B cell (primary cell): ENCODE measurements at regions not wholly inside any gene's neighbourhood (a gene's known extent, or its start where the extent isn't known, plus 50 kb on each side); places are given as distances from the start of the nearest gene placed in this dataset.

ENCODE experiments used
- ATAC-seq: fragments of 200-7000 bp; cut with Tn5 transposase; one replicate; pipeline ENCODE4 v1.10.0; 2021; ENCODE audit warnings: low read depth, mild to moderate bottlenecking, moderate number of reproducible peaks, moderate library complexity
- CTCF ChIA-PET: fragments of 350-600 bp; sonication (Branson Sonifier 250); formaldehyde crosslinking; loops from one replicate; lab custom pipeline; 2021; ENCODE audit warnings: antibody characterized with exemption, inconsistent platforms; lab: Charles Lee
- POLR2A ChIA-PET: fragments of 350-600 bp; sonication (Branson Sonifier 250); formaldehyde crosslinking; loops from one replicate; lab custom pipeline; 2021; ENCODE audit warnings: antibody characterized with exemption; lab: Charles Lee
- DNase-seq: peaks from one replicate; pipeline ENCODE4 v3.0.0; 2013
- H2AFZ ChIP-seq: 2 replicates; pipeline ENCODE4 v1.6.1; 2012; ENCODE audit warnings: mild to moderate bottlenecking, low read depth, low read length; ENCODE audit not compliant: insufficient read depth, poor library complexity, severe bottlenecking
- H3K27ac ChIP-seq, 2 donors: 1 replicate in 1 of 2; 2 replicates in 1 of 2; pipeline ENCODE4 v1.5.1; 2012 to 2013; ENCODE audit warnings: low read length in 2 of 2, mild to moderate bottlenecking in 2 of 2, moderate library complexity in 1 of 2
- H3K27me3 ChIP-seq, 4 experiments: fragments of 200-600 bp in 1 of 4; sonication (generic) in 1 of 4; replicated peaks in 1 of 4; 1 replicate in 2 of 4; 2 replicates in 2 of 4; pipeline versions ENCODE4 v1.6.1 to v1.7.0; 2013 to 2016; ENCODE audit warnings: low read length in 3 of 4, mild to moderate bottlenecking in 2 of 4, mixed read lengths in 1 of 4, moderate library complexity in 1 of 4; ENCODE audit not compliant: insufficient read depth in 4 of 4, control insufficient read depth in 3 of 4; ENCODE audit errors: control extremely low read depth in 1 of 4
- H3K36me3 ChIP-seq, 2 experiments: replicated peaks in 1 of 2; 1 replicate in 1 of 2; 2 replicates in 1 of 2; pipeline versions ENCODE4 v1.6.1 to v1.7.1; 2013; ENCODE audit warnings: low read length in 1 of 2; ENCODE audit not compliant: insufficient read depth in 2 of 2, control insufficient read depth in 1 of 2; ENCODE audit errors: control extremely low read depth in 1 of 2, extremely low read depth in 1 of 2
- H3K4me1 ChIP-seq, 2 donors: fragments of 200-600 bp in 1 of 2; sonication (generic) in 1 of 2; 1 replicate in 1 of 2; 2 replicates in 1 of 2; pipeline versions ENCODE4 v1.5.1 to v1.6.1; 2013 to 2017; ENCODE audit warnings: low read length in 2 of 2; ENCODE audit not compliant: control insufficient read depth in 2 of 2, insufficient read depth in 2 of 2
- H3K4me2 ChIP-seq: replicated peaks from 2 replicates; pipeline ENCODE3; 2012; ENCODE audit warnings: mild to moderate bottlenecking, low read depth, low read length; ENCODE audit not compliant: poor library complexity, severe bottlenecking
- H3K4me3 ChIP-seq, 5 experiments: fragments of 200-600 bp in 1 of 5; sonication (generic) in 1 of 5; 1 replicate in 3 of 5; 2 replicates in 2 of 5; pipeline versions ENCODE4 v1.5.1 to v1.7.0; 2011 to 2016; ENCODE audit warnings: low read length in 4 of 5, mild to moderate bottlenecking in 4 of 5, low read depth in 2 of 5, control low read depth in 1 of 5, moderate library complexity in 1 of 5; ENCODE audit not compliant: insufficient read depth in 1 of 5; ENCODE audit errors: control extremely low read depth in 1 of 5, extremely low read depth in 1 of 5
- H3K79me2 ChIP-seq: fragments of 200-600 bp; sonication (generic); one replicate; pipeline ENCODE4 v1.6.0; 2016; ENCODE audit warnings: low read length; ENCODE audit not compliant: control insufficient read depth, insufficient read depth
- H3K9ac ChIP-seq: fragments of 200-600 bp; sonication (generic); 2 replicates; pipeline ENCODE4 v1.6.1; 2017; ENCODE audit warnings: mild to moderate bottlenecking, low read length, moderate library complexity
- H3K9me3 ChIP-seq, 3 donors: one replicate each; pipeline versions ENCODE4 v1.6.1 to v1.7.1; 2013; ENCODE audit warnings: low read length in 2 of 3; ENCODE audit not compliant: control insufficient read depth in 2 of 3, insufficient read depth in 1 of 3; ENCODE audit errors: control extremely low read depth in 1 of 3
- H4K20me1 ChIP-seq: 2 replicates; pipeline ENCODE4 v1.6.0; 2012; ENCODE audit warnings: mild to moderate bottlenecking, low read length; ENCODE audit not compliant: insufficient read depth, control insufficient read depth, poor library complexity, severe bottlenecking
- H3K27ac Mint-ChIP-seq: one replicate; pipeline ENCODE4 v1.8.0; 2021; ENCODE audit warnings: mixed read lengths
- H3K27me3 Mint-ChIP-seq: one replicate; pipeline ENCODE4 v1.8.0; 2021; ENCODE audit warnings: mixed read lengths
- H3K4me1 Mint-ChIP-seq: one replicate; pipeline ENCODE4 v1.8.0; 2021; ENCODE audit warnings: mixed read lengths
- H3K4me3 Mint-ChIP-seq: one replicate; pipeline ENCODE4 v1.8.0; 2021; ENCODE audit warnings: mixed read lengths
- H3K9me3 Mint-ChIP-seq: one replicate; pipeline ENCODE4 v1.8.0; 2022; ENCODE audit warnings: mixed read lengths; ENCODE audit not compliant: insufficient read depth
- EZH2 ChIP-seq: IDR thresholded peaks from 2 replicates; pipeline ENCODE4 v1.6.1; 2012; ENCODE audit warnings: borderline replicate concordance, low read depth, mild to moderate bottlenecking, moderate library complexity, low read length; ENCODE audit not compliant: insufficient read depth, poor library complexity, severe bottlenecking
- WGBS: methylation state at CpG from one replicate; pipeline ENCODE4 v1.1.5; 2013; ENCODE audit warnings: missing lambda C conversion rate; ENCODE audit not compliant: insufficient coverage; 5-methylcytosine and 5-hydroxymethylcytosine counted together
- intact Hi-C: fragments of 100-400 bp; cut with micrococcal nuclease; formaldehyde crosslinking; loops from one replicate; pipeline ENCODE4 v1.10.0; 2022
- TF ChIP-seq, protein P1 (sequence below): fragments of 200-600 bp; IDR thresholded peaks from one replicate; pipeline ENCODE4 v1.8.0; 2022; ENCODE audit warnings: antibody characterized with exemption, mild to moderate bottlenecking

DNA sequence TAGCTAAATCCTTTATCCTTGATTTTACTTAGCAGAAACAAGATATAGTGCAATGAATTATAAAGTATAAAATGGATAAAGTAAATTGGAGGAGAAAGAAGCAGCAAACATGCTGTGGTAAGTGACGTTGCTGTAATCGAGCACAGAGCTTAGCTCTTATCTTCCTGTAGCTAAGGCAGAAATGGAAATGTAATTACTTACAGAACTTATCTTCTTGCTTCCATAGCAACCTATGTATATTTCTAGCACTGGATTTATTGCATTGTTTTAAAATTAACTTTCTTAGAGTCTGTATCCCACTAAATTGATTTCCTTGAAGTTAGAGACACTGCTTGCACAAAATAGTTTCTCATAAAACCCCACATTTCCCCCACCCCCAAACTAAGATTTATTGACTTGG is 130.6 kb upstream of the MC4R start:
- no peak for TF ChIP-seq EZH2
- TF ChIP-seq, protein P1, sequence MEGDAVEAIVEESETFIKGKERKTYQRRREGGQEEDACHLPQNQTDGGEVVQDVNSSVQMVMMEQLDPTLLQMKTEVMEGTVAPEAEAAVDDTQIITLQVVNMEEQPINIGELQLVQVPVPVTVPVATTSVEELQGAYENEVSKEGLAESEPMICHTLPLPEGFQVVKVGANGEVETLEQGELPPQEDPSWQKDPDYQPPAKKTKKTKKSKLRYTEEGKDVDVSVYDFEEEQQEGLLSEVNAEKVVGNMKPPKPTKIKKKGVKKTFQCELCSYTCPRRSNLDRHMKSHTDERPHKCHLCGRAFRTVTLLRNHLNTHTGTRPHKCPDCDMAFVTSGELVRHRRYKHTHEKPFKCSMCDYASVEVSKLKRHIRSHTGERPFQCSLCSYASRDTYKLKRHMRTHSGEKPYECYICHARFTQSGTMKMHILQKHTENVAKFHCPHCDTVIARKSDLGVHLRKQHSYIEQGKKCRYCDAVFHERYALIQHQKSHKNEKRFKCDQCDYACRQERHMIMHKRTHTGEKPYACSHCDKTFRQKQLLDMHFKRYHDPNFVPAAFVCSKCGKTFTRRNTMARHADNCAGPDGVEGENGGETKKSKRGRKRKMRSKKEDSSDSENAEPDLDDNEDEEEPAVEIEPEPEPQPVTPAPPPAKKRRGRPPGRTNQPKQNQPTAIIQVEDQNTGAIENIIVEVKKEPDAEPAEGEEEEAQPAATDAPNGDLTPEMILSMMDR: no peak
- no peak overlapping the region for H2AFZ ChIP-seq
- no peaks in the 10 kb centered on the region for H3K9me3 ChIP-seq
- no peak overlapping the region for H3K9ac ChIP-seq
- ChIA-PET CTCF (no interaction called here), POLR2A (no interaction called here)
- H4K20me1 ChIP-seq: no peaks in the 10 kb centered on the region
- H3K4me3 ChIP-seq: no peak overlapping the region
- Mint-ChIP-seq H3K4me1 (no peaks in the 10 kb centered on the region), H3K27ac (no peak overlapping the region), H3K9me3 (no peaks in the 10 kb centered on the region), H3K27me3 (no peaks in the 10 kb centered on the region), H3K4me3 (no peak overlapping the region)
- H3K27me3 ChIP-seq: no peaks in the 10 kb centered on the region
- no peaks in the 10 kb centered on the region for H3K79me2 ChIP-seq
- intact Hi-C loops: no loop called here
- H3K27ac ChIP-seq: no peak overlapping the region
- no peaks in the 10 kb centered on the region for H3K36me3 ChIP-seq
- no peaks in the 10 kb centered on the region for H3K4me1 ChIP-seq
- ATAC-seq (no peak), DNase-seq (no peak)
- WGBS: no CpG with 5 or more reads among the region's 2 CpGs
- no peak overlapping the region for H3K4me2 ChIP-seq

DNA sequence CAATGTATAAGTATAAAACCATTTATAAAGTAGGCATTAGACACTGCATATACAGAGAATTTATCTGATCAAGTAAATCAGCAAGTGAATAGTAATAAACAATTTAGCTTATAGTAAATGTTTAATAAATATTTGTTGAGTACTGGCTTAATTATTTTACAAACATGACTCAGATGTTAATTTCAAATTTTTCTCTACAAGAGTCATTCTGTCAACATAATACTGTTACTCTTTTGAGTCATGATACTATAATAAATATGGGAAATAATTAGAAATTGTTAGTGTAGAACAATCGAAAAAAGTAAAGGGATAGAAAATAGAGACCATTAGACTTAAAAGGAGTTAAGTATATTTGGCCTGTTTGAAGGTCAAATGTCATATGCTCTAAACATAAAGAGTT is 133.6 kb upstream of the MC4R start:
- no peak overlapping the region for H3K4me3 ChIP-seq
- ChIA-PET POLR2A (no interaction called here), CTCF (no interaction called here)
- no peaks in the 10 kb centered on the region for H4K20me1 ChIP-seq
- no peaks in the 10 kb centered on the region for H3K27me3 ChIP-seq
- H2AFZ ChIP-seq: no peak overlapping the region
- no peak for TF ChIP-seq EZH2
- TF ChIP-seq, protein P1: no peak
- no peaks in the 10 kb centered on the region for H3K4me1 ChIP-seq
- intact Hi-C loops: no loop called here
- ATAC-seq: no peak
- no peak overlapping the region for H3K9ac ChIP-seq
- WGBS: no CpG with 5 or more reads among the region's 1 CpG
- Mint-ChIP-seq H3K9me3 (no peaks in the 10 kb centered on the region), H3K4me3 (no peak overlapping the region), H3K27me3 (no peaks in the 10 kb centered on the region), H3K27ac (no peak overlapping the region), H3K4me1 (no peaks in the 10 kb centered on the region)
- no peaks in the 10 kb centered on the region for H3K36me3 ChIP-seq
- H3K9me3 ChIP-seq: no peaks in the 10 kb centered on the region
- H3K79me2 ChIP-seq: no peaks in the 10 kb centered on the region
- no peak overlapping the region for H3K4me2 ChIP-seq
- DNase-seq: no peak
- no peak overlapping the region for H3K27ac ChIP-seq
